OCI-LY1 (cell line): ENCODE measurements at regions not wholly inside any gene's neighbourhood (a gene's known extent, or its start where the extent isn't known, plus 50 kb on each side); places are given as distances from the start of the nearest gene placed in this dataset.
"Not testable (repeated sequence)": the region's sequence is repeated elsewhere in the genome, so short reads cannot be mapped to it uniquely, and the experiment has no call there.

Source experiments
- H2AFZ ChIP-seq: fragments of 200-600 bp; sonication (generic), shearing (Covaris generic); 2 replicates; pipeline ENCODE4 v1.6.0; 2014; ENCODE audit warnings: antibody characterized with exemption, mild to moderate bottlenecking, low read length
- H3F3A ChIP-seq: fragments of 200-600 bp; sonication (generic), shearing (Covaris generic); 2 replicates; pipeline ENCODE4 v1.6.0; 2014; ENCODE audit warnings: mild to moderate bottlenecking, antibody characterized with exemption, low read length, moderate library complexity; ENCODE audit not compliant: insufficient read depth
- H3K27ac ChIP-seq: fragments of 200-600 bp; sonication (generic); 2 replicates; pipeline ENCODE4 v1.5.1; 2014; ENCODE audit warnings: low read length, mixed run types, mild to moderate bottlenecking, low read depth; ENCODE audit not compliant: poor library complexity, severe bottlenecking
- H3K27me3 ChIP-seq: fragments of 200-600 bp; sonication (generic); 2 replicates; pipeline ENCODE4 v1.6.0; 2014; ENCODE audit warnings: antibody characterized with exemption, mild to moderate bottlenecking, low read length, moderate library complexity; ENCODE audit not compliant: insufficient read depth
- H3K36me3 ChIP-seq: fragments of 200-600 bp; sonication (generic); 2 replicates; pipeline ENCODE4 v1.6.1; 2014; ENCODE audit warnings: mild to moderate bottlenecking, antibody characterized with exemption, low read length, moderate library complexity, mixed read lengths; ENCODE audit not compliant: insufficient read depth
- H3K4me1 ChIP-seq: fragments of 200-600 bp; sonication (generic); 2 replicates; pipeline ENCODE4 v1.5.1; 2014; ENCODE audit warnings: mild to moderate bottlenecking, low read length, moderate library complexity; ENCODE audit not compliant: insufficient read depth, severe bottlenecking
- H3K4me2 ChIP-seq: fragments of 200-600 bp; sonication (generic), shearing (Covaris generic); 2 replicates; pipeline ENCODE4 v1.6.1; 2014; ENCODE audit warnings: low read length
- H3K4me3 ChIP-seq: fragments of 200-600 bp; sonication (generic); 2 replicates; pipeline ENCODE4 v1.5.1; 2014; ENCODE audit warnings: low read length, low read depth, mild to moderate bottlenecking, mixed read lengths; ENCODE audit not compliant: poor library complexity, severe bottlenecking
- H3K79me2 ChIP-seq: fragments of 200-600 bp; shearing (Covaris generic); 2 replicates; pipeline ENCODE4 v1.6.1; 2016; ENCODE audit warnings: mixed run types, low read length, mixed read lengths; ENCODE audit not compliant: insufficient read depth
- H3K9ac ChIP-seq: fragments of 200-600 bp; sonication (generic), shearing (Covaris generic); 2 replicates; pipeline ENCODE4 v1.6.1; 2014; ENCODE audit warnings: mild to moderate bottlenecking, low read length, mixed read lengths
- H3K9me2 ChIP-seq: fragments of 200-600 bp; sonication (generic), shearing (Covaris generic); 2 replicates; pipeline ENCODE4 v1.6.1; 2014; ENCODE audit warnings: low read depth, mild to moderate bottlenecking, low read length, mixed read lengths
- H3K9me3 ChIP-seq: fragments of 200-600 bp; shearing (Covaris generic); 2 replicates; pipeline ENCODE4 v1.6.1; 2014; ENCODE audit warnings: low read length, mixed read lengths
- H4K20me1 ChIP-seq: fragments of 200-600 bp; sonication (generic), shearing (Covaris generic); 2 replicates; pipeline ENCODE4 v1.6.0; 2016; ENCODE audit warnings: mild to moderate bottlenecking, low read length; ENCODE audit not compliant: insufficient read depth
- CTCF ChIP-seq: fragments of 200-600 bp; sonication (generic), shearing (Covaris generic); IDR thresholded peaks from 2 replicates; pipeline ENCODE4 v1.5.1; 2017; ENCODE audit warnings: mild to moderate bottlenecking, antibody characterized with exemption, low read length, moderate library complexity, mixed read lengths
- EZH2 ChIP-seq: fragments of 200-600 bp; sonication (generic), shearing (Covaris generic); IDR thresholded peaks from 2 replicates; pipeline ENCODE4 v1.8.0; 2017; ENCODE audit warnings: borderline replicate concordance, mixed run types, mild to moderate bottlenecking, antibody characterized with exemption, low read length, moderate library complexity, mixed read lengths

GRCh38 chr13:67392014-67392413, 161.9 kb upstream of the PCDH9 start:
- Histone ChIP-seq H3F3A (no peaks in the 10 kb centered on the region), H3K9me2 (no peaks in the 10 kb centered on the region), H3K36me3 (no peaks in the 10 kb centered on the region), H4K20me1 (no peaks in the 10 kb centered on the region), H3K27ac (no peak overlapping the region), H3K4me3 (no peak overlapping the region), H2AFZ (no peak overlapping the region), H3K79me2 (no peaks in the 10 kb centered on the region), H3K9ac (no peak overlapping the region), H3K4me2 (no peak overlapping the region), H3K4me1 (no peaks in the 10 kb centered on the region), H3K27me3 (no peaks in the 10 kb centered on the region), H3K9me3 (no peaks in the 10 kb centered on the region)
- TF ChIP-seq EZH2 (no peak), CTCF (no peak)

- Histone ChIP-seq H2AFZ (no peak overlapping the region), H3K9ac (no peak overlapping the region), H3K4me1 (no peaks in the 10 kb centered on the region), H3K4me3 (no peak overlapping the region), H3K9me2 (no peaks in the 10 kb centered on the region), H4K20me1 (no peaks in the 10 kb centered on the region), H3K79me2 (no peaks in the 10 kb centered on the region), H3K9me3 (0 out of 2 replicates have a peak, but pooled peaks cover 6% of the 10 kb centered on the region), H3F3A (no peaks in the 10 kb centered on the region), H3K27me3 (no peaks in the 10 kb centered on the region), H3K36me3 (no peaks in the 10 kb centered on the region), H3K27ac (no peak overlapping the region), H3K4me2 (no peak overlapping the region)
- TF ChIP-seq CTCF (no peak), EZH2 (no peak)
Measured at GRCh38 chr13:67390462-67391086, 160.4 kb upstream of the PCDH9 start.

GRCh38 chr13:67389171-67389570, 159.0 kb upstream of the PCDH9 start:
- H3K79me2 ChIP-seq, result no peaks in the 10 kb centered on the region
- H2AFZ ChIP-seq, result 0 out of 2 replicates have a peak overlapping the region, but pooled peaks have one; percentile 42
- no peaks in the 10 kb centered on the region for H3F3A ChIP-seq
- no peak overlapping the region for H3K4me2 ChIP-seq
- no peak overlapping the region for H3K27ac ChIP-seq
- no peaks in the 10 kb centered on the region for H4K20me1 ChIP-seq
- H3K4me3 ChIP-seq, result no peak overlapping the region
- H3K36me3 ChIP-seq, result no peaks in the 10 kb centered on the region
- H3K27me3 ChIP-seq, result no peaks in the 10 kb centered on the region
- H3K9ac ChIP-seq, result no peak overlapping the region
- H3K4me1 ChIP-seq, result no peaks in the 10 kb centered on the region
- H3K9me2 ChIP-seq, result no peaks in the 10 kb centered on the region
- TF ChIP-seq CTCF (no peak), EZH2 (no peak)
- H3K9me3 ChIP-seq, result 0 out of 2 replicates have a peak, but pooled peaks cover 6% of the 10 kb centered on the region

- not testable (repeated sequence) for H3K36me3 ChIP-seq, H3K27me3 ChIP-seq, H3K79me2 ChIP-seq, H3F3A ChIP-seq, H3K4me3 ChIP-seq, H3K9ac ChIP-seq, H3K9me2 ChIP-seq, H3K27ac ChIP-seq, H3K4me2 ChIP-seq, H3K9me3 ChIP-seq, H3K4me1 ChIP-seq, H4K20me1 ChIP-seq
- H2AFZ ChIP-seq, result peak overlapping the region; percentile 83; the same call in 1 of the 2 replicates
Measured at GRCh38 chr13:67383109-67383757, 153.1 kb upstream of the PCDH9 start.
